NOMO-1 (cell line): ENCODE measurements at regions not wholly inside any gene's neighbourhood (a gene's known extent, or its start where the extent isn't known, plus 50 kb on each side); places are given as distances from the start of the nearest gene placed in this dataset.
"Not testable (repeated sequence)": the region's sequence is repeated elsewhere in the genome, so short reads cannot be mapped to it uniquely, and the experiment has no call there.

Experiments
- DNase-seq, 2 experiments: peaks; one replicate each; lab custom pipeline; 2025; ENCODE audit not compliant: unreplicated experiment in 2 of 2; lab: John Stamatoyannopoulos, UW

- DNase-seq, result peak in 1 of 2 experiments; percentile 29
Measured at GRCh38 chr21:28723646-28724045, 269.0 kb downstream of the LTN1 start.

GRCh38 chr21:28719723-28720122 is 273.0 kb downstream of the LTN1 start:
- no peak for DNase-seq

- no peak for DNase-seq
Measured at GRCh38 chr21:28714777-28715464, 277.8 kb downstream of the LTN1 start.

- no peak for DNase-seq
Measured at GRCh38 chr21:28712411-28712810, 280.3 kb downstream of the LTN1 start.

- DNase-seq, result no peak
Measured at GRCh38 chr21:28705616-28706015, 287.1 kb downstream of the LTN1 start.

- DNase-seq, result no peak
Measured at GRCh38 chr21:28704746-28705145, 287.9 kb downstream of the LTN1 start.

- DNase-seq, result no peak
Measured at GRCh38 chr21:28703861-28704260, 288.8 kb downstream of the LTN1 start.

- DNase-seq, result peak; percentile 6 to 29
Measured at GRCh38 chr21:28699596-28700259, 292.9 kb downstream of the LTN1 start.

- no peak for DNase-seq
Measured at GRCh38 chr21:28699186-28699585, 293.5 kb downstream of the LTN1 start.

- no peak for DNase-seq
Measured at GRCh38 chr21:28696844-28697410, 295.8 kb downstream of the LTN1 start.

GRCh38 chr21:28693476-28693875 is 299.2 kb downstream of the LTN1 start:
- no peak for DNase-seq

- no peak for DNase-seq
Measured at GRCh38 chr21:28690196-28690595, 302.5 kb downstream of the LTN1 start.

GRCh38 chr21:28688381-28688780 is 304.3 kb downstream of the LTN1 start:
- no peak for DNase-seq

GRCh38 chr21:28687586-28687985 is 305.1 kb downstream of the LTN1 start:
- no peak for DNase-seq

GRCh38 chr21:28683982-28684752 is 308.5 kb downstream of the LTN1 start:
- DNase-seq, result no peak

- not testable (repeated sequence) for DNase-seq
Measured at GRCh38 chr21:28682884-28683283, 309.8 kb downstream of the LTN1 start.

GRCh38 chr21:28677096-28677495 is 315.6 kb downstream of the LTN1 start:
- DNase-seq, result not testable (repeated sequence)

GRCh38 chr21:28675331-28676041 is 317.2 kb downstream of the LTN1 start:
- DNase-seq, result no peak

GRCh38 chr21:28674763-28675162 is 317.9 kb downstream of the LTN1 start:
- no peak for DNase-seq

- DNase-seq, result no peak
Measured at GRCh38 chr21:28671549-28672195, 321.0 kb downstream of the LTN1 start.
